K562 (cell line): ENCODE measurements at regions not wholly inside any gene's neighbourhood (a gene's known extent, or its start where the extent isn't known, plus 50 kb on each side); places are given as distances from the start of the nearest gene placed in this dataset.
A peak's percentile ranks its signal among the peaks of the same experiment; 100 is the strongest.

Source experiments
- ATAC-seq: fragments of 200-7000 bp; cut with Tn5 transposase; 3 replicates; pipeline ENCODE4 v1.9.1; 2020; ENCODE audit warnings: moderate library complexity
- BruUV-seq: library from RNA; stranded (reverse); fragments of 400-500 nt; replicated peaks from 2 replicates; lab custom pipeline; 2021; lab: Mats Ljungman, UMichigan
- CTCF ChIA-PET: fragments of 300-600 bp; formaldehyde crosslinking; extraction: SDS; loops from one replicate; lab custom pipeline; 2021; ENCODE audit warnings: low intra/inter-chr PET ratio; lab: Yijun Ruan, JAX
- POLR2A ChIA-PET: fragments of 300-600, 350-650 bp; sonication (Branson Sonifier 250); formaldehyde crosslinking; extraction: SDS; loops from one replicate; lab custom pipeline; 2021; ENCODE audit warnings: antibody characterized with exemption, inconsistent platforms; lab: Yijun Ruan, JAX
- DNase-seq, 4 experiments: peaks; one replicate each; pipeline versions ENCODE4 v3.0.0 to v3.0.0-alpha.2; 2011 to 2018; ENCODE audit warnings: low spot score in 3 of 4, mixed read lengths in 3 of 4; ENCODE audit errors: extremely low read depth in 1 of 4
- FAIRE-seq: peaks from 2 replicates; lab custom pipeline; 2011; peaks lifted over from hg19 to GRCh38; lab: Jason Lieb, UNC
- H2AFZ ChIP-seq: 2 replicates; pipeline ENCODE4 v1.6.0; 2011; ENCODE audit warnings: low read depth, low read length, control low read depth, inconsistent platforms
- H3K27ac ChIP-seq: fragments of 200-600 bp; 3 replicates; pipeline ENCODE4 v1.8.0; 2011; ENCODE audit warnings: low read depth, mild to moderate bottlenecking, control low read depth, inconsistent platforms, low read length, moderate library complexity, mixed read lengths; ENCODE audit errors: extremely low read depth
- H3K27me3 ChIP-seq, 2 experiments: fragments of 300-600 bp in 1 of 2; 2 replicates in 1 of 2; 3 replicates in 1 of 2; pipeline versions ENCODE4 v1.6.0 to v1.8.0; 2011; ENCODE audit warnings: inconsistent platforms in 2 of 2, low read length in 2 of 2, mild to moderate bottlenecking in 1 of 2, mixed read lengths in 1 of 2, moderate library complexity in 1 of 2; ENCODE audit not compliant: control insufficient read depth in 2 of 2, insufficient read depth in 2 of 2
- H3K36me3 ChIP-seq: fragments of 300-600 bp; 3 replicates; pipeline ENCODE4 v1.8.0; 2011; ENCODE audit warnings: mild to moderate bottlenecking, low read length, inconsistent platforms; ENCODE audit not compliant: control insufficient read depth, insufficient read depth
- H3K4me1 ChIP-seq, 2 experiments: fragments of 200-600 bp in 1 of 2; replicated peaks in 1 of 2; 2 replicates in 1 of 2; 3 replicates in 1 of 2; pipeline versions ENCODE4 v1.5.1 to v1.8.0; 2011; ENCODE audit warnings: inconsistent platforms in 2 of 2, low read length in 2 of 2, mild to moderate bottlenecking in 1 of 2, mixed read lengths in 1 of 2, moderate library complexity in 1 of 2; ENCODE audit not compliant: control insufficient read depth in 2 of 2, insufficient read depth in 2 of 2
- H3K4me2 ChIP-seq: 2 replicates; pipeline ENCODE4 v1.6.1; 2011; ENCODE audit warnings: low read length, control low read depth, inconsistent platforms, mixed read lengths; ENCODE audit not compliant: insufficient read depth
- H3K4me3 ChIP-seq: fragments of 200-600 bp; sonication (generic), shearing (Covaris generic); 2 replicates; pipeline ENCODE4 v1.5.1; 2016; ENCODE audit warnings: control low read depth, inconsistent platforms
- H3K79me2 ChIP-seq: fragments of 200-600 bp; 3 replicates; pipeline ENCODE4 v1.8.0; 2011; ENCODE audit warnings: low read length, inconsistent platforms; ENCODE audit not compliant: control insufficient read depth, insufficient read depth
- H3K9ac ChIP-seq, 2 experiments: 2 replicates each; pipeline versions ENCODE4 v1.6.0 to v1.6.1; 2011; ENCODE audit warnings: low read depth in 2 of 2, low read length in 2 of 2, control low read depth in 1 of 2, inconsistent platforms in 1 of 2, mild to moderate bottlenecking in 1 of 2, mixed read lengths in 1 of 2; ENCODE audit not compliant: insufficient read depth in 1 of 2
- H3K9me1 ChIP-seq: one replicate; pipeline ENCODE4 v1.6.0; 2011; ENCODE audit warnings: inconsistent platforms, mild to moderate bottlenecking, low read length, moderate library complexity; ENCODE audit not compliant: control insufficient read depth, insufficient read depth
- H3K9me3 ChIP-seq: replicated peaks from 2 replicates; pipeline ENCODE4 v1.5.1; 2011; ENCODE audit warnings: low read depth, low read length, inconsistent platforms; ENCODE audit not compliant: control insufficient read depth, insufficient read depth
- H4K20me1 ChIP-seq: replicated peaks from 2 replicates; pipeline ENCODE4 v1.6.1; 2011; ENCODE audit warnings: low read length, inconsistent platforms, mixed read lengths; ENCODE audit not compliant: control insufficient read depth, insufficient read depth
- ELF1 ChIP-seq: fragments of 200-800 bp; sonication (Bioruptor generic); IDR thresholded peaks from 2 replicates; pipeline ENCODE4 v1.6.1; 2016; ENCODE audit warnings: missing genetic modification characterization, missing compliant biosample characterization
- MITF ChIP-seq: IDR thresholded peaks from 2 replicates; pipeline ENCODE4 v1.6.1; 2014; ENCODE audit warnings: antibody characterized with exemption
- TFAP4 ChIP-seq: sonication (generic); formaldehyde crosslinking; IDR thresholded peaks from 2 replicates; pipeline ENCODE4 v1.8.0; 2022; ENCODE audit warnings: missing genetic modification reagents, mild to moderate bottlenecking, moderate library complexity, borderline replicate concordance
- ZBTB11 ChIP-seq, 3 experiments: fragments of 200-800 bp in 1 of 3; fragments of 250-450 bp in 1 of 3; fragments of 450-650 bp in 1 of 3; sonication (Bioruptor Pico) in 1 of 3; sonication (Bioruptor generic) in 1 of 3; formaldehyde crosslinking in 1 of 3; IDR thresholded peaks; 2 replicates each; pipeline versions ENCODE4 v1.6.1 to v1.8.0; 2016 to 2022; ENCODE audit warnings: mild to moderate bottlenecking in 2 of 3, missing genetic modification characterization in 2 of 3, missing compliant biosample characterization in 1 of 3, moderate library complexity in 1 of 3
- ZNF347 ChIP-seq: fragments of 450-650 bp; formaldehyde crosslinking; IDR thresholded peaks from 2 replicates; pipeline ENCODE4 v1.4.0; 2020; ENCODE audit warnings: low read depth, mild to moderate bottlenecking, moderate library complexity
- WGBS: fragments of 100-300 bp; shearing (Covaris generic); methylation state at CpG from one replicate; pipeline ENCODE4 v1.1.6; 2016; ENCODE audit warnings: low coverage, mixed read lengths; ENCODE audit not compliant: insufficient coverage; ENCODE audit errors: missing lambda C conversion rate; 5-methylcytosine and 5-hydroxymethylcytosine counted together
- in situ Hi-C: fragments of 300-500 bp; cut with MboI; formaldehyde crosslinking; loops from 4 replicates; pipeline ENCODE4 v1.15.0; 2018; ENCODE audit warnings: inconsistent platforms, mixed read lengths
- intact Hi-C: fragments of 100-400 bp; cut with micrococcal nuclease; formaldehyde crosslinking; loops from 2 replicates; pipeline ENCODE4 v1.14.2; 2022
- TF ChIP-seq, protein P1 (sequence below), 3 experiments: fragments of 200-800 bp in 1 of 3; sonication (Bioruptor generic) in 1 of 3; sonication (generic) in 1 of 3; formaldehyde crosslinking in 1 of 3; IDR thresholded peaks; 2 replicates each; pipeline versions ENCODE4 v1.6.1 to v1.8.0; 2016 to 2022; ENCODE audit warnings: mild to moderate bottlenecking in 2 of 3, missing compliant biosample characterization in 2 of 3, missing genetic modification characterization in 2 of 3, missing genetic modification reagents in 1 of 3

- intact Hi-C loops, result no loop called here
- FAIRE-seq, result no peak
- WGBS, result 20% methylated on average over 26 of the region's 55 CpGs
- peak; percentile 41; the same call in 1 of the 2 replicates for TF ChIP-seq TFAP4 (CRISPR knock-in tag)
- no peak for TF ChIP-seq ZNF347 (CRISPR knock-in tag)
- TF ChIP-seq MITF, result no peak
- TF ChIP-seq ZBTB11 (CRISPR knock-in tag; IDR thresholded peaks at IDR 0.05), result peak in 1 of 3 experiments; percentile 14; a peak in 1 of 6 replicates
- TF ChIP-seq, protein P1, sequence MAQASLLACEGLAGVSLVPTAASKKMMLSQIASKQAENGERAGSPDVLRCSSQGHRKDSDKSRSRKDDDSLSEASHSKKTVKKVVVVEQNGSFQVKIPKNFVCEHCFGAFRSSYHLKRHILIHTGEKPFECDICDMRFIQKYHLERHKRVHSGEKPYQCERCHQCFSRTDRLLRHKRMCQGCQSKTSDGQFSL (CRISPR knock-in tag; IDR thresholded peaks at IDR 0.05), result no peak
- TF ChIP-seq, protein P1 (tag; IDR thresholded peaks at IDR 0.05), result 0 out of 4 replicates have a peak, but pooled peaks of 1 of the 2 experiments have one; percentile 14
- 0 out of 2 replicates have a peak, but pooled peaks have one; percentile 6 for TF ChIP-seq ELF1 (tag)
Observed at GRCh38 chr15:89400116-89400781, 65.6 kb upstream of the POLG start.

More at GRCh38 chr15:89400116-89400781, 65.6 kb upstream of the POLG start:
- Histone ChIP-seq H3K27ac (no peak overlapping the region), H3K4me3 (peak overlapping the region; percentile 42), H3K27me3 (peaks cover 9 to 32% of the 10 kb centered on the region in 2 experiments), H4K20me1 (0 out of 2 replicates have a peak, but pooled peaks cover 3% of the 10 kb centered on the region), H3K79me2 (no peaks in the 10 kb centered on the region), H3K9me1 (no peaks in the 10 kb centered on the region), H3K4me2 (peak overlapping the region; percentile 17; the same call in 1 of the 2 replicates), H3K9me3 (no peaks in the 10 kb centered on the region), H3K4me1 (peaks cover 0 to 16% of the 10 kb centered on the region in 2 experiments; a peak in 3 of 5 replicates), H3K36me3 (no peaks in the 10 kb centered on the region), H2AFZ (0 out of 2 replicates have a peak overlapping the region, but pooled peaks have one; percentile 40), H3K9ac (no peak overlapping the region; a peak in 1 of 4 replicates)
- CTCF ChIA-PET, result interaction anchor here (0.8 to 3.3 kb wide), 2 partner anchors 30 to 42 kb away, joined by 3 to 15 read pairs; no protein-coding TSS in a partner anchor
- POLR2A ChIA-PET, result interaction anchor here (0.7 kb wide), 1 partner anchor 396 kb away, joined by 3 read pairs; no protein-coding TSS in a partner anchor
- in situ Hi-C loops, result no loop called here
- ATAC-seq (peak; percentile 42), DNase-seq (no peak)
- BruUV-seq, result no TSS peak
